Neural cell (in vitro differentiated cells): ENCODE measurements at regions not wholly inside any gene's neighbourhood (a gene's known extent, or its start where the extent isn't known, plus 50 kb on each side); places are given as distances from the start of the nearest gene placed in this dataset.

Experiments used
- H2AFZ ChIP-seq: fragments of 200-600, 300-800 bp; sonication (generic), shearing (Covaris generic); 2 replicates; pipeline ENCODE4 v1.6.0; 2014; ENCODE audit warnings: low read depth, mild to moderate bottlenecking, antibody characterized with exemption, low read length, moderate library complexity
- H3F3A ChIP-seq: fragments of 200-600 bp; shearing (Covaris generic); 2 replicates; pipeline ENCODE4 v1.6.1; 2016; ENCODE audit warnings: mild to moderate bottlenecking, moderate library complexity, mixed read lengths, antibody characterized with exemption, low read length; ENCODE audit not compliant: insufficient read depth, poor library complexity, severe bottlenecking
- H3K27ac ChIP-seq: fragments of 200-600, 300-800 bp; sonication (generic), shearing (Covaris generic); 2 replicates; pipeline ENCODE4 v1.5.1; 2014; ENCODE audit warnings: mild to moderate bottlenecking, low read length, moderate library complexity
- H3K27me3 ChIP-seq: fragments of 300-800, 200-600 bp; sonication (generic), shearing (Covaris generic); 2 replicates; pipeline ENCODE4 v1.6.0; 2014; ENCODE audit warnings: mild to moderate bottlenecking, low read depth, low read length, moderate library complexity; ENCODE audit not compliant: insufficient read depth
- H3K36me3 ChIP-seq: fragments of 300-800, 200-600 bp; sonication (generic), shearing (Covaris generic); 2 replicates; pipeline ENCODE4 v1.5.1; 2014; ENCODE audit warnings: mild to moderate bottlenecking, antibody characterized with exemption, low read length, moderate library complexity; ENCODE audit not compliant: insufficient read depth
- H3K4me2 ChIP-seq: fragments of 300-800, 200-600 bp; sonication (generic), shearing (Covaris generic); 2 replicates; pipeline ENCODE4 v1.6.0; 2014; ENCODE audit warnings: mild to moderate bottlenecking, low read length
- H3K4me3 ChIP-seq: fragments of 300-800, 200-600 bp; sonication (generic), shearing (Covaris generic); 2 replicates; pipeline ENCODE4 v1.5.1; 2014; ENCODE audit warnings: mild to moderate bottlenecking, low read length, moderate library complexity
- H3K79me2 ChIP-seq: fragments of 200-600 bp; shearing (Covaris generic); replicated peaks from 2 replicates; pipeline ENCODE4 v1.6.0; 2014; ENCODE audit warnings: mild to moderate bottlenecking, low read length, moderate library complexity; ENCODE audit not compliant: insufficient read depth
- H3K9ac ChIP-seq: fragments of 300-800, 200-600 bp; sonication (generic), shearing (Covaris generic); 2 replicates; pipeline ENCODE4 v1.6.1; 2016; ENCODE audit warnings: mild to moderate bottlenecking, low read length, mixed read lengths
- H3K9me2 ChIP-seq: fragments of 200-600 bp; shearing (Covaris generic); 2 replicates; pipeline ENCODE4 v1.6.1; 2016; ENCODE audit warnings: mild to moderate bottlenecking, low read length, mixed read lengths; ENCODE audit not compliant: insufficient read depth
- H3K9me3 ChIP-seq: fragments of 200-600, 300-800 bp; sonication (generic), shearing (Covaris generic); 2 replicates; pipeline ENCODE4 v1.6.1; 2016; ENCODE audit warnings: mild to moderate bottlenecking, mixed run types, low read length, moderate library complexity, mixed read lengths
- H4K20me1 ChIP-seq: fragments of 200-600 bp; shearing (Covaris generic); 2 replicates; pipeline ENCODE4 v1.6.1; 2016; ENCODE audit warnings: mild to moderate bottlenecking, mixed run types; ENCODE audit not compliant: insufficient read depth
- CTCF ChIP-seq: fragments of 450-650 bp; IDR thresholded peaks from 2 replicates; pipeline ENCODE4 v1.5.1; 2014; ENCODE audit warnings: antibody characterized with exemption, mild to moderate bottlenecking, moderate library complexity; ENCODE audit not compliant: poor library complexity, severe bottlenecking
- EP300 ChIP-seq: fragments of 450-650 bp; conservative IDR thresholded peaks from 2 replicates; pipeline ENCODE4 v1.6.1; 2014; ENCODE audit warnings: antibody characterized with exemption, mild to moderate bottlenecking, moderate library complexity; ENCODE audit not compliant: poor library complexity, severe bottlenecking
- EZH2 ChIP-seq: fragments of 200-600, 300-800 bp; shearing (Covaris generic), sonication (generic); IDR thresholded peaks from 2 replicates; pipeline ENCODE4 v1.6.1; 2014; ENCODE audit warnings: antibody characterized with exemption, low read length, borderline replicate concordance, mild to moderate bottlenecking; ENCODE audit not compliant: insufficient read depth, poor library complexity, severe bottlenecking
- MXI1 ChIP-seq: fragments of 450-650 bp; conservative IDR thresholded peaks from 2 replicates; pipeline ENCODE4 v1.6.1; 2014; ENCODE audit warnings: antibody characterized with exemption, mild to moderate bottlenecking; ENCODE audit not compliant: poor library complexity, severe bottlenecking
- POLR2AphosphoS5 ChIP-seq: IDR thresholded peaks from 2 replicates; pipeline ENCODE4 v1.6.1; 2012
- RAD21 ChIP-seq: fragments of 450-650 bp; conservative IDR thresholded peaks from 2 replicates; pipeline ENCODE4 v1.6.1; 2014; ENCODE audit warnings: antibody characterized with exemption, mild to moderate bottlenecking, moderate library complexity
- SMC3 ChIP-seq: fragments of 450-650 bp; conservative IDR thresholded peaks from 2 replicates; pipeline ENCODE4 v1.6.1; 2014; ENCODE audit warnings: antibody characterized with exemption, mild to moderate bottlenecking, moderate library complexity; ENCODE audit not compliant: poor library complexity
- TAF1 ChIP-seq: IDR thresholded peaks from 2 replicates; pipeline ENCODE4 v1.6.1; 2012; ENCODE audit warnings: low read depth
- TF ChIP-seq, protein P1 (sequence below): IDR thresholded peaks from 2 replicates; pipeline ENCODE4 v1.6.1; 2012; ENCODE audit warnings: borderline replicate concordance

GRCh38 chr9:80793706-80794105 is 895.6 kb downstream of the TLE1 start:
- no peaks in the 10 kb centered on the region for H3K9me2 ChIP-seq
- no peaks in the 10 kb centered on the region for H3K9me3 ChIP-seq
- H3F3A ChIP-seq, result peaks cover 4% of the 10 kb centered on the region
- no peaks in the 10 kb centered on the region for H3K36me3 ChIP-seq
- H4K20me1 ChIP-seq, result no peaks in the 10 kb centered on the region
- no peak overlapping the region for H3K9ac ChIP-seq
- H3K4me2 ChIP-seq, result no peak overlapping the region
- TF ChIP-seq CTCF (no peak), MXI1 (no peak), EP300 (no peak), TAF1 (no peak), SMC3 (no peak), POLR2AphosphoS5 (no peak), EZH2 (no peak), RAD21 (no peak)
- TF ChIP-seq, protein P1, sequence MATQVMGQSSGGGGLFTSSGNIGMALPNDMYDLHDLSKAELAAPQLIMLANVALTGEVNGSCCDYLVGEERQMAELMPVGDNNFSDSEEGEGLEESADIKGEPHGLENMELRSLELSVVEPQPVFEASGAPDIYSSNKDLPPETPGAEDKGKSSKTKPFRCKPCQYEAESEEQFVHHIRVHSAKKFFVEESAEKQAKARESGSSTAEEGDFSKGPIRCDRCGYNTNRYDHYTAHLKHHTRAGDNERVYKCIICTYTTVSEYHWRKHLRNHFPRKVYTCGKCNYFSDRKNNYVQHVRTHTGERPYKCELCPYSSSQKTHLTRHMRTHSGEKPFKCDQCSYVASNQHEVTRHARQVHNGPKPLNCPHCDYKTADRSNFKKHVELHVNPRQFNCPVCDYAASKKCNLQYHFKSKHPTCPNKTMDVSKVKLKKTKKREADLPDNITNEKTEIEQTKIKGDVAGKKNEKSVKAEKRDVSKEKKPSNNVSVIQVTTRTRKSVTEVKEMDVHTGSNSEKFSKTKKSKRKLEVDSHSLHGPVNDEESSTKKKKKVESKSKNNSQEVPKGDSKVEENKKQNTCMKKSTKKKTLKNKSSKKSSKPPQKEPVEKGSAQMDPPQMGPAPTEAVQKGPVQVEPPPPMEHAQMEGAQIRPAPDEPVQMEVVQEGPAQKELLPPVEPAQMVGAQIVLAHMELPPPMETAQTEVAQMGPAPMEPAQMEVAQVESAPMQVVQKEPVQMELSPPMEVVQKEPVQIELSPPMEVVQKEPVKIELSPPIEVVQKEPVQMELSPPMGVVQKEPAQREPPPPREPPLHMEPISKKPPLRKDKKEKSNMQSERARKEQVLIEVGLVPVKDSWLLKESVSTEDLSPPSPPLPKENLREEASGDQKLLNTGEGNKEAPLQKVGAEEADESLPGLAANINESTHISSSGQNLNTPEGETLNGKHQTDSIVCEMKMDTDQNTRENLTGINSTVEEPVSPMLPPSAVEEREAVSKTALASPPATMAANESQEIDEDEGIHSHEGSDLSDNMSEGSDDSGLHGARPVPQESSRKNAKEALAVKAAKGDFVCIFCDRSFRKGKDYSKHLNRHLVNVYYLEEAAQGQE, result no peak
- H2AFZ ChIP-seq, result no peak overlapping the region
- H3K27me3 ChIP-seq, result no peaks in the 10 kb centered on the region
- no peak overlapping the region for H3K4me3 ChIP-seq
- H3K79me2 ChIP-seq, result no peaks in the 10 kb centered on the region
- no peak overlapping the region for H3K27ac ChIP-seq

- H2AFZ ChIP-seq, result no peak overlapping the region
Observed at GRCh38 chr9:80792726-80793125, 896.6 kb downstream of the TLE1 start.

More at GRCh38 chr9:80792726-80793125, 896.6 kb downstream of the TLE1 start:
- Histone ChIP-seq H3K9me3 (no peaks in the 10 kb centered on the region), H3K9ac (no peak overlapping the region), H3K36me3 (no peaks in the 10 kb centered on the region), H3F3A (no peaks in the 10 kb centered on the region), H3K27me3 (no peaks in the 10 kb centered on the region), H3K9me2 (no peaks in the 10 kb centered on the region), H4K20me1 (no peaks in the 10 kb centered on the region), H3K4me2 (no peak overlapping the region), H3K27ac (no peak overlapping the region), H3K79me2 (no peaks in the 10 kb centered on the region), H3K4me3 (no peak overlapping the region)
- no peak for TF ChIP-seq RAD21
- no peak for TF ChIP-seq CTCF
- no peak for TF ChIP-seq SMC3
- TF ChIP-seq POLR2AphosphoS5, result no peak
- TF ChIP-seq EZH2, result no peak
- no peak for TF ChIP-seq EP300
- no peak for TF ChIP-seq TAF1
- TF ChIP-seq MXI1, result no peak
- TF ChIP-seq, protein P1, result no peak
